Effector memory CD4-positive, alpha-beta T cell (primary cell): ENCODE measurements at regions not wholly inside any gene's neighbourhood (a gene's known extent, or its start where the extent isn't known, plus 50 kb on each side); places are given as distances from the start of the nearest gene placed in this dataset.

ENCODE experiments used
- DNase-seq, 3 donors: peaks; one replicate each; pipeline ENCODE4 v3.0.0-alpha.2; 2020
- H3K27ac ChIP-seq: 2 replicates; pipeline ENCODE4 v1.7.0; 2013; ENCODE audit warnings: mild to moderate bottlenecking, low read length, moderate library complexity; ENCODE audit not compliant: insufficient read depth, poor library complexity, severe bottlenecking
- H3K27me3 ChIP-seq: replicated peaks from 2 replicates; pipeline ENCODE4 v1.7.0; 2013; ENCODE audit warnings: mild to moderate bottlenecking, low read length; ENCODE audit not compliant: insufficient read depth, control insufficient read depth, poor library complexity, severe bottlenecking
- H3K36me3 ChIP-seq: 2 replicates; pipeline ENCODE4 v1.7.0; 2013; ENCODE audit warnings: mild to moderate bottlenecking, low read length, moderate library complexity; ENCODE audit not compliant: control insufficient read depth, insufficient read depth
- H3K4me1 ChIP-seq: 2 replicates; pipeline ENCODE4 v1.7.0; 2013; ENCODE audit warnings: low read length, mild to moderate bottlenecking; ENCODE audit not compliant: control insufficient read depth, insufficient read depth, poor library complexity, severe bottlenecking
- H3K4me3 ChIP-seq: 2 replicates; pipeline ENCODE4 v1.7.0; 2013; ENCODE audit warnings: low read length, low read depth, mild to moderate bottlenecking; ENCODE audit not compliant: insufficient read depth, poor library complexity, severe bottlenecking
- H3K9me3 ChIP-seq: 2 replicates; pipeline ENCODE4 v1.7.0; 2013; ENCODE audit warnings: mild to moderate bottlenecking, low read length, moderate library complexity; ENCODE audit not compliant: control insufficient read depth

DNA sequence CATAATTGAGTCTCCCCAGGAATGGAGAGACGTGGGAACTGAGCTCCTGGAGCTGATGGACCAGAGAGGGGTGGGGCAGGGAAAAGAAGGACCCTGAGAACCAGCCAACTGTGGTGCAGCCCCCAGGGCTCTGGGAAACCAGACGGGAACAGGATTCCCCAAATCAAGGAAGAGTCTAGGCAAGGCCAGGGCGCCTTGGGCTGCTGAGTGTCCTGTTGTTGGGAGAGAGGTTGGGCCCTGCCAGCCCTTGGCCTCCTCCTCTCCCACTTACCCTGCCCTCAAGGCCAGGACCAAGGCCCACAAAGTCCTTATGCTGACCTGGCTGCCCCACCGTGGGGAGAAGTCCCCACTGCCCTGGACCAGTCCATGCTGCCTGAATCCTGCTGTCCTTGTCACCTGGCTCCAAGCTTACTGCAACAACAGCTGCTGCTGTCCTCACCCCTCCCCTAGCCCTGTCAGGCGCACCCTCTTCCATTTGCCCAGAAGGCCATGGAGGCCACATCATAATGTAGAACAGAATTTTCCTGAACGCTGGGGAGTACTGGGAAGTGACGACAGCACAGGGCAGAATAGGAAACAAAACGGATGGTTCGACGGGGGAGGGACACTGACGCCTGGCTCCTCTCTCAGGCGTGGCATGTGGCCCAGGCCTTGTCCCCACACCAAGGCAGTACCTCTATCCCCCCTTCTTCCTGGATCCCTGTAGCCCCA, 132.9 kb upstream of the ZMIZ1 start:
- Histone ChIP-seq H3K9me3 (no peaks in the 10 kb centered on the region), H3K4me3 (no peak overlapping the region), H3K4me1 (no peaks in the 10 kb centered on the region), H3K27me3 (no peaks in the 10 kb centered on the region), H3K27ac (no peak overlapping the region), H3K36me3 (no peaks in the 10 kb centered on the region)
- no peak for DNase-seq

GRCh38 chr10:78936412-78937342, 132.1 kb upstream of the ZMIZ1 start:
- no peak for DNase-seq
- no peak overlapping the region for H3K27ac ChIP-seq
- no peak overlapping the region for H3K4me3 ChIP-seq
- no peaks in the 10 kb centered on the region for H3K9me3 ChIP-seq
- H3K36me3 ChIP-seq, result no peaks in the 10 kb centered on the region
- H3K27me3 ChIP-seq, result no peaks in the 10 kb centered on the region
- H3K4me1 ChIP-seq, result no peaks in the 10 kb centered on the region

GRCh38 chr10:78937393-78937792, 131.4 kb upstream of the ZMIZ1 start:
- DNase-seq, result no peak
- H3K4me3 ChIP-seq, result no peak overlapping the region
- H3K27me3 ChIP-seq, result no peaks in the 10 kb centered on the region
- H3K4me1 ChIP-seq, result no peaks in the 10 kb centered on the region
- no peaks in the 10 kb centered on the region for H3K36me3 ChIP-seq
- no peak overlapping the region for H3K27ac ChIP-seq
- H3K9me3 ChIP-seq, result no peaks in the 10 kb centered on the region

GRCh38 chr10:78937800-78938694, 130.7 kb upstream of the ZMIZ1 start:
- no peak for DNase-seq
- no peaks in the 10 kb centered on the region for H3K27me3 ChIP-seq
- no peaks in the 10 kb centered on the region for H3K4me1 ChIP-seq
- no peak overlapping the region for H3K4me3 ChIP-seq
- H3K9me3 ChIP-seq, result no peaks in the 10 kb centered on the region
- no peak overlapping the region for H3K27ac ChIP-seq
- no peaks in the 10 kb centered on the region for H3K36me3 ChIP-seq

DNA sequence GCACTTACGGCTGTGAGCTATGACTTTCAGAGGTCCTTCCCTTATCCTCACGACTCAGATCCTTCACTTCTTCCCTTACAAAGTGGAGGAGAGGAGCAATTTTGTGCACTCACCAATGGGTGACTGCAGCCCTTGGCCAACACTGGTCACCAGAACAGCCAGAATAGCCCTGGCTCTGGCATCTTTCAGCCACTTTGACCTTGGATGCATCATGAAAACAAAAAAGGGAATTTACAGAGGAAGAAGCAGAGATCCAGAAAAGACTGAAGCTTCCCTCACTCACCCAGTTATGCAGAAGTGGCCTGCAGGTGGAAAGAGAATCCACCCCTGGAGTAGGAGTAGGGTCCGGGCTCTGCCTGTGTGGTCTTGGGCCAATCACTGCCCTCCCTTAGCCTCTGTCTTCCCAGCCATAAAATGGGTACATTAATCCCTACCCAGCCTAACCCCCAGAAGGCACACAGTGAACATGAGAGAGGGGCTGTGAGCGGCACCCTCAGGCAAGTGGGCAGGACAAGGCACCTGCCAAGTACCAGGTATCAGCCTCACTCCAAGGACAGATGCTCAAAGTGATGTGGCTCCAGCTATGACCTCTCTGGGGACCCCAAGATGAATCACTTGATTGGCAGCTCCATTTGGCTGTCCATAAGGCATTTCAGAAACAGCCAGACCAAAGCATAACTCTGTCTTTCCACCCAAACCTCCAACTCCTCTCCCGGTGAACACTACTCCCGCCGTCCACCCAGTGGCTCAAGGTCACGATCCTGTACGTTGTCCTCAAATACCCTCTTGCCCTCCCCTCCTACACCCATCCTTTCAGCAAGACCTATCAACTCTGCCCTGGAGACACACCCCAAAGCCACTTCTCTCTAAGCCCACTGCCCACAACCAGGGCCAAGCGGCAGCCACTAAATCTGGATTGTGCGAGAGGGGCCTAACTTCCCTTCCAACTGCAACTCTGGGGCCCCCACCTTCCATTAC, 129.8 kb upstream of the ZMIZ1 start:
- no peak overlapping the region for H3K4me3 ChIP-seq
- no peak overlapping the region for H3K27ac ChIP-seq
- H3K4me1 ChIP-seq, result no peaks in the 10 kb centered on the region
- no peaks in the 10 kb centered on the region for H3K9me3 ChIP-seq
- no peak for DNase-seq
- no peaks in the 10 kb centered on the region for H3K36me3 ChIP-seq
- H3K27me3 ChIP-seq, result no peaks in the 10 kb centered on the region

GRCh38 chr10:78942091-78942501, 126.7 kb upstream of the ZMIZ1 start:
- Histone ChIP-seq H3K9me3 (no peaks in the 10 kb centered on the region), H3K36me3 (no peaks in the 10 kb centered on the region), H3K27ac (no peak overlapping the region), H3K4me3 (no peak overlapping the region), H3K27me3 (no peaks in the 10 kb centered on the region), H3K4me1 (no peaks in the 10 kb centered on the region)
- DNase-seq, result no peak

DNA sequence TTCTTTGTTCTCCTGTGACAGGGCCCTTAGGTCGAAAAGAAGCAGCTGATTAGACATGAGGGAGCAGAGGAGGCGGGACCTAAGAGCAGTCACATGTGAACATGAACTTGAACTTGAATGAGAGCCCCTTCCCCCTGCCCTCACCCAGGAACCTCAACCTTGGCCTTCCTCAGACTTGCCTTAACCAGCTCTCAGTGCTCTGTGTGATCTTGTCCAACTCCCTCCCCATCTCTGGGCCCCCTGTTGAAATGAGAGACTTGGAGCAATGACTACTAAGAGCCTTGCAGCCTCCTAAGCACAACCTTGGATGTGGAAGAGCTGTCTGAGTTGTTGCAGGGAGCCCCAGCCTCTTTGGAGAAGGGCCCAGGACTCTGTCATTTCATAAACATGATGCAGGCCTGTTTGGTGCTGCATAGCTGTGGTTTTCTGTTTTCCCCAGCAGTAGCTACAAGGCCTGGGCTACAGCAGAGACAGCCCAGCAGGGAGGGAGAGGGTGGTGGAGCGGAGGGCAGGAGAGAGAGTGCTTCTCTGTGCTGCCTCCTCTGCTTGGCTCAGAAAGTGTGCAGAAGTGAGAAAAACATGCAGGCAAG, 123.9 kb upstream of the ZMIZ1 start:
- Histone ChIP-seq H3K4me1 (no peaks in the 10 kb centered on the region), H3K9me3 (no peaks in the 10 kb centered on the region), H3K27me3 (no peaks in the 10 kb centered on the region), H3K4me3 (no peak overlapping the region), H3K27ac (no peak overlapping the region), H3K36me3 (no peaks in the 10 kb centered on the region)
- no peak for DNase-seq

DNA sequence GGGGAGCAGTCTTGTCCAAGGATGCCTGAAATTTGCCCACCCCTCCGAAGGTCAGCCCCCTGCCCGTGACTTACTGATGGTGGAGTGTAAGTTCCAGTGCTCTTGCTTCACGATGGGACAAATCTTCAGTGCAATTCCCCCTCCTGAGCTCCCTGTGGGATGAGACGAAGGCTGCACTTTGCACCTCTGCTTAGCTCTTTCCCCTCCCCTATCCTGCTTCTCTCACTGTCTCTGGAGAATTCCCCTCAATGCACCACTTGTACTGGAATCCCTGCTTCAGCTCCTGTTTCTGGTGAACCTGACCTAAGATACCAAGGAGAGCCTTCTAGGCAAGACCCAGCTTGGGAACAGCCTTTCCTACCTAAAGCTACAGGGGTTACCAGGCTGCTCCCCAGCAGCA, 122.9 kb upstream of the ZMIZ1 start:
- H3K27ac ChIP-seq, result no peak overlapping the region
- DNase-seq, result no peak
- no peak overlapping the region for H3K4me3 ChIP-seq
- H3K4me1 ChIP-seq, result no peaks in the 10 kb centered on the region
- H3K9me3 ChIP-seq, result no peaks in the 10 kb centered on the region
- H3K27me3 ChIP-seq, result no peaks in the 10 kb centered on the region
- no peaks in the 10 kb centered on the region for H3K36me3 ChIP-seq

GRCh38 chr10:78947226-78947625, 121.5 kb upstream of the ZMIZ1 start:
- no peak overlapping the region for H3K27ac ChIP-seq
- H3K27me3 ChIP-seq, result no peaks in the 10 kb centered on the region
- no peak overlapping the region for H3K4me3 ChIP-seq
- H3K4me1 ChIP-seq, result no peaks in the 10 kb centered on the region
- DNase-seq, result no peak
- no peaks in the 10 kb centered on the region for H3K9me3 ChIP-seq
- no peaks in the 10 kb centered on the region for H3K36me3 ChIP-seq
